GM23338 (cell line): ENCODE measurements at regions not wholly inside any gene's neighbourhood (a gene's known extent, or its start where the extent isn't known, plus 50 kb on each side); places are given as distances from the start of the nearest gene placed in this dataset.

Experiments used
- ATAC-seq: fragments of 200-7000 bp; cut with Tn5 transposase; 3 replicates; pipeline ENCODE4 v1.9.1; 2020
- DNase-seq: peaks from one replicate; pipeline ENCODE4 v3.0.0-alpha.2; 2015; ENCODE audit warnings: low spot score
- H2AFZ ChIP-seq: fragments of 200-600 bp; sonication (generic); 2 replicates; pipeline ENCODE4 v1.8.0; 2016; ENCODE audit warnings: antibody characterized with exemption, mild to moderate bottlenecking, moderate library complexity
- H3F3A ChIP-seq: fragments of 200-600 bp; sonication (generic); replicated peaks from 2 replicates; pipeline ENCODE4 v1.8.0; 2017; ENCODE audit warnings: antibody characterized with exemption, mixed run types, low read depth
- H3K27ac ChIP-seq: fragments of 200-600 bp; sonication (generic); 2 replicates; pipeline ENCODE4 v1.6.1; 2016; ENCODE audit warnings: low read depth
- H3K27me3 ChIP-seq: fragments of 200-600 bp; sonication (generic); 2 replicates; pipeline ENCODE4 v1.8.0; 2016; ENCODE audit warnings: mild to moderate bottlenecking, mixed run types, moderate library complexity; ENCODE audit not compliant: insufficient read depth
- H3K36me3 ChIP-seq: fragments of 200-600 bp; sonication (generic); 2 replicates; pipeline ENCODE4 v1.8.0; 2016; ENCODE audit warnings: mild to moderate bottlenecking; ENCODE audit not compliant: insufficient read depth
- H3K4me1 ChIP-seq: fragments of 200-600 bp; sonication (generic); 2 replicates; pipeline ENCODE4 v1.8.0; 2016; ENCODE audit warnings: mild to moderate bottlenecking, moderate library complexity; ENCODE audit not compliant: insufficient read depth
- H3K4me2 ChIP-seq: fragments of 200-600 bp; sonication (generic); 2 replicates; pipeline ENCODE4 v1.7.1; 2017; ENCODE audit warnings: mixed run types
- H3K4me3 ChIP-seq: fragments of 200-600 bp; sonication (generic); 2 replicates; pipeline ENCODE4 v1.6.1; 2016; ENCODE audit warnings: mixed run types
- H3K79me2 ChIP-seq: fragments of 200-600 bp; sonication (generic); replicated peaks from 2 replicates; pipeline ENCODE4 v1.8.0; 2017; ENCODE audit warnings: mild to moderate bottlenecking; ENCODE audit not compliant: insufficient read depth
- H3K9me2 ChIP-seq: fragments of 200-600 bp; sonication (generic); 2 replicates; pipeline ENCODE4 v1.8.0; 2017; ENCODE audit not compliant: insufficient read depth
- H4K20me1 ChIP-seq: fragments of 200-600 bp; sonication (generic); replicated peaks from 2 replicates; pipeline ENCODE4 v1.8.0; 2017; ENCODE audit warnings: mild to moderate bottlenecking; ENCODE audit not compliant: insufficient read depth
- H3K27ac Mint-ChIP-seq: 2 replicates; pipeline ENCODE4 v1.8.0; 2020; ENCODE audit warnings: inconsistent platforms, mild to moderate bottlenecking, moderate library complexity, mixed read lengths
- H3K27me3 Mint-ChIP-seq: 3 replicates; pipeline ENCODE4 v1.8.0; 2022; ENCODE audit warnings: low read depth, mild to moderate bottlenecking, moderate library complexity, mixed read lengths, inconsistent platforms; ENCODE audit not compliant: insufficient read depth, poor library complexity
- H3K36me3 Mint-ChIP-seq: 3 replicates; pipeline ENCODE4 v1.8.0; 2021; ENCODE audit warnings: low read depth, mild to moderate bottlenecking, inconsistent platforms, moderate library complexity, mixed read lengths
- H3K4me1 Mint-ChIP-seq: 3 replicates; pipeline ENCODE4 v1.8.0; 2020; ENCODE audit warnings: mild to moderate bottlenecking, inconsistent platforms, mixed read lengths
- H3K4me3 Mint-ChIP-seq: 3 replicates; pipeline ENCODE4 v1.8.0; 2021; ENCODE audit warnings: moderate library complexity, mild to moderate bottlenecking, inconsistent platforms, mixed read lengths
- H3K9me3 Mint-ChIP-seq: 3 replicates; pipeline ENCODE4 v1.8.0; 2020; ENCODE audit warnings: moderate library complexity, mild to moderate bottlenecking, inconsistent platforms, mixed read lengths
- CREB1 ChIP-seq: fragments of 250-450 bp; sonication (Bioruptor Pico); IDR thresholded peaks from 2 replicates; pipeline ENCODE4 v1.5.0; 2020; ENCODE audit warnings: low read depth, mild to moderate bottlenecking, moderate library complexity
- CTCF ChIP-seq, 2 experiments: fragments of 200-600 bp in 1 of 2; sonication (generic) in 1 of 2; conservative IDR thresholded peaks; 2 replicates each; pipeline versions ENCODE4 v1.5.1 to v1.6.1; 2016 to 2017; ENCODE audit warnings: antibody characterized with exemption in 2 of 2, low read depth in 2 of 2, mild to moderate bottlenecking in 2 of 2, moderate library complexity in 1 of 2
- ETS1 ChIP-seq: IDR thresholded peaks from 2 replicates; pipeline ENCODE4 v1.6.1; 2016; ENCODE audit warnings: antibody characterized with exemption
- EZH2phosphoT487 ChIP-seq: fragments of 200-600 bp; sonication (generic); IDR thresholded peaks from one replicate; pipeline ENCODE4 v1.8.1; 2018; ENCODE audit warnings: antibody characterized with exemption; ENCODE audit not compliant: unreplicated experiment
- JUNB ChIP-seq: IDR thresholded peaks from one replicate; pipeline ENCODE4 v1.6.1; 2016; ENCODE audit warnings: antibody characterized with exemption; ENCODE audit not compliant: unreplicated experiment
- NANOG ChIP-seq: IDR thresholded peaks from 2 replicates; pipeline ENCODE4 v1.6.1; 2016; ENCODE audit warnings: antibody characterized with exemption, borderline replicate concordance
- POLR2AphosphoS5 ChIP-seq: IDR thresholded peaks from 2 replicates; pipeline ENCODE4 v1.6.1; 2016; ENCODE audit warnings: antibody characterized with exemption, low read depth
- REST ChIP-seq: IDR thresholded peaks from one replicate; pipeline ENCODE4 v1.6.1; 2018; ENCODE audit warnings: antibody characterized with exemption; ENCODE audit not compliant: unreplicated experiment
- STAT1 ChIP-seq: IDR thresholded peaks from one replicate; pipeline ENCODE4 v1.6.1; 2016; ENCODE audit warnings: antibody characterized with exemption; ENCODE audit not compliant: unreplicated experiment
- ZNF114 ChIP-seq: fragments of 250-450 bp; sonication (Bioruptor Pico); IDR thresholded peaks from 2 replicates; pipeline ENCODE4 v1.5.0; 2020; ENCODE audit warnings: mild to moderate bottlenecking, moderate library complexity
- ZNF331 ChIP-seq: fragments of 250-450 bp; sonication (Bioruptor Pico); IDR thresholded peaks from 2 replicates; pipeline ENCODE4 v1.5.0; 2020; ENCODE audit warnings: low read depth, mild to moderate bottlenecking, moderate library complexity
- ZNF462 ChIP-seq: fragments of 250-450 bp; sonication (Bioruptor Pico); IDR thresholded peaks from 2 replicates; pipeline ENCODE4 v1.5.0; 2020; ENCODE audit warnings: mild to moderate bottlenecking, moderate library complexity

- no peaks in the 10 kb centered on the region for H3K27me3 Mint-ChIP-seq
- no peaks in the 10 kb centered on the region for H3K9me2 ChIP-seq
- TF ChIP-seq ETS1 (no peak), CTCF (conservative IDR thresholded peaks at IDR 0.05; ENCODE audit: low read depth in 2 of 2) (no peak), EZH2phosphoT487 (no peak), POLR2AphosphoS5 (no peak), CREB1 (CRISPR knock-in tag) (no peak), ZNF331 (CRISPR knock-in tag) (no peak), ZNF462 (no peak), ZNF114 (CRISPR knock-in tag) (no peak), JUNB (no peak), NANOG (no peak), STAT1 (no peak), REST (no peak)
- no peaks in the 10 kb centered on the region for H3K36me3 ChIP-seq
- DNase-seq (no peak), ATAC-seq (peak; percentile 40; the same call in 1 of the 3 replicates)
- H3K27ac ChIP-seq, result no peak overlapping the region
- no peaks in the 10 kb centered on the region for H3K27me3 ChIP-seq
- no peaks in the 10 kb centered on the region for H3K4me1 Mint-ChIP-seq
- no peak overlapping the region for H3K4me3 ChIP-seq
- no peak overlapping the region for H3K27ac Mint-ChIP-seq
- no peaks in the 10 kb centered on the region for H4K20me1 ChIP-seq
- no peaks in the 10 kb centered on the region for H3K79me2 ChIP-seq
- no peaks in the 10 kb centered on the region for H3F3A ChIP-seq
- H3K4me3 Mint-ChIP-seq, result no peak overlapping the region
- no peak overlapping the region for H3K4me2 ChIP-seq
- no peaks in the 10 kb centered on the region for H3K4me1 ChIP-seq
- no peak overlapping the region for H2AFZ ChIP-seq
- no peaks in the 10 kb centered on the region for H3K36me3 Mint-ChIP-seq
- H3K9me3 Mint-ChIP-seq, result no peaks in the 10 kb centered on the region
These were observed 145.5 kb upstream of the DUSP21 start for GRCh38 chrX:44698357-44698756.
